Coronary artery (tissue), 2 donors: ENCODE measurements at regions not wholly inside any gene's neighbourhood (a gene's known extent, or its start where the extent isn't known, plus 50 kb on each side); places are given as distances from the start of the nearest gene placed in this dataset.

ENCODE experiments used
- DNase-seq: peaks from one replicate; pipeline ENCODE4 v3.0.0-alpha.2; 2017; ENCODE audit warnings: low spot score
- H3K27ac ChIP-seq, 2 donors: fragments of 200-600 bp; sonication (generic); one replicate each; pipeline ENCODE4 v1.5.1; 2016 to 2019
- H3K4me3 ChIP-seq: fragments of 200-600 bp; sonication (generic); 2 replicates; pipeline ENCODE4 v1.5.1; 2016; ENCODE audit warnings: mild to moderate bottlenecking, moderate library complexity
- TF ChIP-seq, protein P1 (sequence below): fragments of 200-600 bp; sonication (generic); IDR thresholded peaks from one replicate; pipeline ENCODE4 v1.5.1; 2019; ENCODE audit warnings: antibody characterized with exemption

DNA sequence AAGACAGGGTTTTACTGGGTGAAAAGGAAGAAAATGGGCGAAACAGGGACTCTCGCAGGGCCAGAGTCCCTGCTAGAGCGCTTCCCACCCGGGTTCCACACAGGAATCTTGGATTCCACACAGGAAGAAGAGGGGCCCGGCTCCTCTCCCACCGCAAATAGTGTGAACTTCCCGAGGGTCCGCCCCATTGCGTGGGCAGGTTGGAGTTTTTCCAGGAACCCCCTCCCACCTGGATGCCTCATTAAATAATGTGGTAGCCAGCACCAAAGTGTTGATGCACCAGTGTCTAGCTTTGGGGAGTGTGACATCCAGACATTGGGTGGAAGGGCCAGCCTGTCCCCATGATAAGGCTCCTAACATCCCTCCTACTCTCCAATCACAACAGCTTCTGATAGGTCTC, 330.3 kb upstream of the ZNF32 start:
- Histone ChIP-seq H3K27ac (no peak overlapping the region), H3K4me3 (no peak overlapping the region)
- TF ChIP-seq, protein P1, sequence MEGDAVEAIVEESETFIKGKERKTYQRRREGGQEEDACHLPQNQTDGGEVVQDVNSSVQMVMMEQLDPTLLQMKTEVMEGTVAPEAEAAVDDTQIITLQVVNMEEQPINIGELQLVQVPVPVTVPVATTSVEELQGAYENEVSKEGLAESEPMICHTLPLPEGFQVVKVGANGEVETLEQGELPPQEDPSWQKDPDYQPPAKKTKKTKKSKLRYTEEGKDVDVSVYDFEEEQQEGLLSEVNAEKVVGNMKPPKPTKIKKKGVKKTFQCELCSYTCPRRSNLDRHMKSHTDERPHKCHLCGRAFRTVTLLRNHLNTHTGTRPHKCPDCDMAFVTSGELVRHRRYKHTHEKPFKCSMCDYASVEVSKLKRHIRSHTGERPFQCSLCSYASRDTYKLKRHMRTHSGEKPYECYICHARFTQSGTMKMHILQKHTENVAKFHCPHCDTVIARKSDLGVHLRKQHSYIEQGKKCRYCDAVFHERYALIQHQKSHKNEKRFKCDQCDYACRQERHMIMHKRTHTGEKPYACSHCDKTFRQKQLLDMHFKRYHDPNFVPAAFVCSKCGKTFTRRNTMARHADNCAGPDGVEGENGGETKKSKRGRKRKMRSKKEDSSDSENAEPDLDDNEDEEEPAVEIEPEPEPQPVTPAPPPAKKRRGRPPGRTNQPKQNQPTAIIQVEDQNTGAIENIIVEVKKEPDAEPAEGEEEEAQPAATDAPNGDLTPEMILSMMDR, result no peak
- DNase-seq, result no peak

GRCh38 chr10:43978091-43978490, 329.4 kb upstream of the ZNF32 start:
- H3K4me3 ChIP-seq, result no peak overlapping the region
- DNase-seq, result no peak
- TF ChIP-seq, protein P1, result no peak
- no peak overlapping the region for H3K27ac ChIP-seq

DNA sequence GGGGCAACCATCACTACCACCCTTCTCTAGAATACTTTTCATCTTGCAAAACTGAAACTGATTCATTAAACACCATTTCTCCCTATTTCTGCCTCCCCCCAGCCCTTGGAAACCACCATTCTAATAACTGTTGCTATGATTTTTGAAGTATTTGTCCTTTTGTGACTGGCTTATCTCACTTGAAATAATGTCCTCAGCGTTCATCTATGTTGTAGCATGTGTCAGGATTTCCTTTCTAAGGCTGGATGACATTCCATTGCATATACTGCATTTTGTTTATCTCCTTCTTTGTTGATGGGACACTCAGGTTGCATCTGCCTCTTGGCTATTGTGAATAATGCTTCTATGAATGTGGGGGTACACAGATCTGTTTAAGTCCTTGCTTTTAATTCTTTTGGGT, 327.6 kb upstream of the ZNF32 start:
- no peak for DNase-seq
- H3K4me3 ChIP-seq, result no peak overlapping the region
- no peak overlapping the region for H3K27ac ChIP-seq
- TF ChIP-seq, protein P1, result no peak

DNA sequence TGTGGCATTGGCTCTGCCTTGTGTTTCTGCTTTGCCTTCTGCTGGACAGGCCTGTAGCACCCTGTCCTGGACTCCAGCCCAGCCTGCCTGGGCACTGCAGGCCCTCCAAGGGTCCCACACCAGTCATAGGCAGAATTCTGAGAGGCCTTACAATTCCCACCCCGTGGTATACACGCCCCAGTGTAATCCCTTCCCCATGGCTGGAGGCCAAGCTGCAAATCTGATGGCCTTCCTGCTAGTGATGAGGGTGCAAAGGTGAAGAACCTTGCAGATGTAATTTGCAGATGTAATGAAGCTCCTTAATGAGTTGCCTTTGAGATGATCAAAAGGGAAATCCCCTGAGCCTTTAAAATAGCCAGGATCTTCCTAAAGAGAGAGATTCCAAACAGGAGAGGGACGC, 325.1 kb upstream of the ZNF32 start:
- Histone ChIP-seq H3K27ac (no peak overlapping the region), H3K4me3 (no peak overlapping the region)
- no peak for DNase-seq
- TF ChIP-seq, protein P1, result no peak

GRCh38 chr10:43972976-43973647, 324.4 kb upstream of the ZNF32 start:
- no peak overlapping the region for H3K4me3 ChIP-seq
- no peak for DNase-seq
- TF ChIP-seq, protein P1, result no peak
- no peak overlapping the region for H3K27ac ChIP-seq

GRCh38 chr10:43971981-43972380, 323.3 kb upstream of the ZNF32 start:
- TF ChIP-seq, protein P1, result no peak
- peak; percentile 47 for DNase-seq
- no peak overlapping the region for H3K27ac ChIP-seq
- H3K4me3 ChIP-seq, result no peak overlapping the region

- no peak overlapping the region for H3K4me3 ChIP-seq
- no peak overlapping the region for H3K27ac ChIP-seq
- TF ChIP-seq, protein P1, result no peak
- DNase-seq, result peak; percentile 61
Observed at GRCh38 chr10:43971306-43971705, 322.6 kb upstream of the ZNF32 start.
